Stomach (tissue), 8 donors: ENCODE measurements at regions not wholly inside any gene's neighbourhood (a gene's known extent, or its start where the extent isn't known, plus 50 kb on each side); places are given as distances from the start of the nearest gene placed in this dataset.

ENCODE experiments used
- DNase-seq, 2 donors: peaks; one replicate each; pipeline versions ENCODE4 v3.0.0 to v3.0.0-alpha.2; 2013 to 2019
- H3K27ac ChIP-seq, 5 donors: fragments of 200-600 bp in 4 of 5; sonication (generic) in 4 of 5; one replicate each; pipeline ENCODE4 v1.5.1; 2013 to 2019; ENCODE audit warnings: mild to moderate bottlenecking in 1 of 5, moderate library complexity in 1 of 5
- H3K27me3 ChIP-seq, 3 donors: fragments of 200-600 bp; sonication (generic); one replicate each; pipeline ENCODE4 v1.5.1; 2017 to 2019; ENCODE audit warnings: mixed run types in 1 of 3
- H3K36me3 ChIP-seq, 4 donors: fragments of 200-600 bp; sonication (generic); 1 replicate in 3 of 4; 2 replicates in 1 of 4; pipeline ENCODE4 v1.5.1; 2016 to 2019
- H3K4me1 ChIP-seq, 4 donors: fragments of 200-600 bp; sonication (generic); one replicate each; pipeline ENCODE4 v1.5.1; 2016 to 2019
- H3K4me3 ChIP-seq, 4 donors: fragments of 200-600 bp; sonication (generic) in 3 of 4; one replicate each; pipeline ENCODE4 v1.5.1; 2016 to 2019; ENCODE audit warnings: mild to moderate bottlenecking in 1 of 4
- H3K9me3 ChIP-seq, 4 donors: fragments of 200-600 bp; sonication (generic); one replicate each; pipeline ENCODE4 v1.5.1; 2016 to 2019
- CTCF ChIP-seq, 7 experiments: fragments of 450-650 bp in 4 of 7; fragments of 200-600 bp in 3 of 7; sonication (generic) in 3 of 7; IDR thresholded peaks; one replicate each; pipeline ENCODE4 v1.5.1; 2016 to 2019; ENCODE audit warnings: antibody characterized with exemption in 7 of 7, control low read depth in 2 of 7, mild to moderate bottlenecking in 1 of 7
- EP300 ChIP-seq: sonication (generic); formaldehyde crosslinking; IDR thresholded peaks from one replicate; pipeline ENCODE4 v1.6.1; 2017; ENCODE audit warnings: antibody characterized with exemption
- POLR2A ChIP-seq, 4 donors: fragments of 450-650 bp; IDR thresholded peaks; one replicate each; pipeline ENCODE4 v1.6.1; 2016; ENCODE audit warnings: antibody characterized with exemption in 4 of 4, control low read depth in 2 of 4, mild to moderate bottlenecking in 1 of 4, moderate library complexity in 1 of 4
- POLR2AphosphoS5 ChIP-seq, 3 donors: sonication (generic); formaldehyde crosslinking; IDR thresholded peaks; one replicate each; pipeline ENCODE4 v1.6.1; 2016; ENCODE audit warnings: antibody characterized with exemption in 3 of 3
- WGBS, 5 donors: extraction: QIAGEN DNeasy Blood & Tissue Kit in 3 of 5; methylation state at CpG; one replicate each; pipeline versions ENCODE4 v1.1.5 to v1.1.7; 2013 to 2018; 5-methylcytosine and 5-hydroxymethylcytosine counted together
- intact Hi-C: fragments of 100-400 bp; cut with DNase I; formaldehyde crosslinking; loops from one replicate; pipeline ENCODE4 v1.15.1; 2023; ENCODE audit warnings: low total_unique reads
- donor health status: healthy with polysubstance abuse.
- donor health status: Bipolar disorder and iron deficiency.
- donor health status: healthy.

GRCh38 chr3:145900056-145900829, 260.7 kb downstream of the PLOD2 start:
- H3K27ac ChIP-seq: no peak overlapping the region
- WGBS, 5 donors: 60 to 79% (median 76%) methylated on average over 3 of the region's 3 CpGs
- H3K4me3 ChIP-seq: no peak overlapping the region
- no peaks in the 10 kb centered on the region for H3K9me3 ChIP-seq
- no peaks in the 10 kb centered on the region for H3K4me1 ChIP-seq
- DNase-seq: no peak
- TF ChIP-seq EP300: no peak
- TF ChIP-seq POLR2AphosphoS5 (IDR thresholded peaks at IDR 0.05): no peak
- no peaks in the 10 kb centered on the region for H3K27me3 ChIP-seq
- H3K36me3 ChIP-seq: no peaks in the 10 kb centered on the region
- intact Hi-C loops: no loop called here

DNA sequence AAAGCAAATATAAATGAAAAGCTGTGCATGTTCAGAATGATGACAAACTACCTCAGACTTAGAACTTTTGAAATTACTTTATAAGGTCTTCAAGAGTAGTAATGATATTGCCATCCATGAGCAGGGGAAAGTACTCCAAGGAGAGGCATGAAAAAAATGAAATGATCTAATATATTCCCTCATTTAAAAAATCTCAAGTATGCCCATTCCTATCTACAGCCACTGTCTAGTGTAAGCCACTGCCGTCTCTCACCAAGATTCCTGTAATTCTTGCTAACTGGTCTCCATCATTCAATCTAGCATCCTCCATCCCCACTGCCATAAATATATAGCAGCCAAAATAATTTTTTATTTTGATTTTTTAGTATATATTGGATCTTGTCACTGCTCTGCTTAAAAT, 258.8 kb downstream of the PLOD2 start:
- Histone ChIP-seq H3K27me3 (no peaks in the 10 kb centered on the region), H3K9me3 (no peaks in the 10 kb centered on the region), H3K27ac (no peak overlapping the region), H3K4me3 (no peak overlapping the region), H3K36me3 (no peaks in the 10 kb centered on the region), H3K4me1 (no peaks in the 10 kb centered on the region)
- no peak for DNase-seq
- intact Hi-C loops: no loop called here
- WGBS, 5 donors: 32 to 97% (median 43%) methylated on average over 1 of the region's 1 CpG
- TF ChIP-seq POLR2A (IDR thresholded peaks at IDR 0.05): no peak
- TF ChIP-seq CTCF (IDR thresholded peaks at IDR 0.05): no peak
- TF ChIP-seq EP300: no peak
- TF ChIP-seq POLR2AphosphoS5 (IDR thresholded peaks at IDR 0.05): no peak

DNA sequence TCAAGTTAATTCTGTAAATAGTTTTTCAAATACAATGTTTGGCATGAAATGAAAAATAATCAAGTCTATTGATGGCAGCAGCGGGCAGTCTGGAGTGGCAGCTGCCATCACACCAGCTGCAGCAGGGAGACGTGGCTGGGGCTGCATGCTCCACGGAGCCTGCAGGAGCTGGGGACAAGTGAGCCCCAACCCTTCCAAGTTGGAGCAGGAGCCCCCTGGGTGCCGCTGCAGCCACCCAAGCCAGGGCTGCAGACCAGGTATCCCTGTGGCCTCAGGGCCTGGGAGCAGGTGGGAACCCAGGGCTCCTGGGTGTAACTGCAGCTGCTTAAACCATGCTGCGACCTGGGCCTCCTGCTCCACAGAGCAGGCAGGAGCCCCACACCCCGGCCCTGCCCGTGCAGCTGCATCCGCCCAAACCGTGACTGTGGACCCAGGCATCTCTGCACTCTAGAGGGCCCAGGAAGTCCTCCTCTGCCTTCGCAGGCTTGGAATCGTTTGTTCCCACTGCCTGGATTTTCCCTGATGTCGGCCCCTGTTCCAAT, 257.4 kb downstream of the PLOD2 start:
- 79 to 98% (median 90%) methylated on average over 6 to 12 of the region's 12 CpGs for WGBS, 5 donors
- Histone ChIP-seq H3K27me3 (no peaks in the 10 kb centered on the region), H3K36me3 (no peaks in the 10 kb centered on the region), H3K4me1 (no peaks in the 10 kb centered on the region), H3K4me3 (no peak overlapping the region), H3K27ac (no peak overlapping the region), H3K9me3 (no peaks in the 10 kb centered on the region)
- DNase-seq: no peak
- intact Hi-C loops: no loop called here
- TF ChIP-seq CTCF (IDR thresholded peaks at IDR 0.05) (no peak), POLR2A (IDR thresholded peaks at IDR 0.05) (no peak), POLR2AphosphoS5 (IDR thresholded peaks at IDR 0.05) (no peak), EP300 (no peak)

DNA sequence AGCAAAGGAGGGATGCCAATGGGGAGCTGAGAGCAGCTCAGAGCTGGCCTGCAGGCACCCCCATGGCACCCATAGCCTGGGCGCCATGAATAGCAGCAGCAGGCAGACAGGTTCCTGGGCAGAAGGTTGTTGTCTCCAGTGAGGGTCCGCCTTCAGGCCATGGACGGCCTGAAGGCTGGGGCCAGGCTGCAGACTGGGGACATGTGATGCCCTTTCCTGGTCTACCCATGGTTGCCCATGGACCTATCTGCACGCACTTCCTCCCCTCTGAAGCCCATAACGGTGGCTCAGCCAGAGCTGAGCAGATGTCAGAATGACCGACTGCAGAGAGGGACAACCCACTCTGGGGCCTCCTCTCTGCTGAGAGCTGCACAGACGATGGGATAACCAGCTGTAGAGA, 256.8 kb downstream of the PLOD2 start:
- intact Hi-C loops: no loop called here
- no peak for DNase-seq
- Histone ChIP-seq H3K36me3 (no peaks in the 10 kb centered on the region), H3K4me3 (no peak overlapping the region), H3K9me3 (no peaks in the 10 kb centered on the region), H3K4me1 (no peaks in the 10 kb centered on the region), H3K27me3 (no peaks in the 10 kb centered on the region), H3K27ac (no peak overlapping the region)
- WGBS, 5 donors: 90 to 100% (median 93%) methylated on average over 1 to 7 of the region's 7 CpGs
- no peak for TF ChIP-seq CTCF (IDR thresholded peaks at IDR 0.05)
- no peak for TF ChIP-seq EP300
- TF ChIP-seq POLR2A (IDR thresholded peaks at IDR 0.05): no peak
- TF ChIP-seq POLR2AphosphoS5 (IDR thresholded peaks at IDR 0.05): no peak

- H3K27ac ChIP-seq: no peak overlapping the region
- H3K4me3 ChIP-seq: no peak overlapping the region
- DNase-seq: no peak
- H3K27me3 ChIP-seq: no peaks in the 10 kb centered on the region
- H3K4me1 ChIP-seq: no peaks in the 10 kb centered on the region
- TF ChIP-seq POLR2AphosphoS5 (IDR thresholded peaks at IDR 0.05): no peak
- no peak for TF ChIP-seq CTCF (IDR thresholded peaks at IDR 0.05)
- TF ChIP-seq EP300: no peak
- TF ChIP-seq POLR2A (IDR thresholded peaks at IDR 0.05): no peak
- intact Hi-C loops: no loop called here
- H3K9me3 ChIP-seq: no peaks in the 10 kb centered on the region
- no peaks in the 10 kb centered on the region for H3K36me3 ChIP-seq
Measured at GRCh38 chr3:145906301-145906700, 254.7 kb downstream of the PLOD2 start.
